HCT116 (cell line): ENCODE measurements at regions not wholly inside any gene's neighbourhood (a gene's known extent, or its start where the extent isn't known, plus 50 kb on each side); places are given as distances from the start of the nearest gene placed in this dataset.
A peak's percentile ranks its signal among the peaks of the same experiment; 100 is the strongest.

Experiments used
- ATAC-seq: fragments of 200-7000 bp; cut with Tn5 transposase; 2 replicates; pipeline ENCODE4 v1.9.1; 2020; ENCODE audit warnings: mild to moderate bottlenecking, moderate library complexity
- BruUV-seq: library from RNA; stranded (reverse); fragments of 400-500 nt; replicated peaks from 2 replicates; lab custom pipeline; 2021; lab: Mats Ljungman, UMichigan
- CTCF ChIA-PET: fragments of 300-600 bp; sonication (Branson Sonifier 250); formaldehyde crosslinking; loops from one replicate; lab custom pipeline; 2021; ENCODE audit warnings: antibody characterized with exemption; lab: Charles Lee
- POLR2A ChIA-PET: fragments of 300-600, 350-600 bp; sonication (Branson Sonifier 250); formaldehyde crosslinking; loops from one replicate; lab custom pipeline; 2021; ENCODE audit warnings: antibody characterized with exemption; lab: Charles Lee
- RAD21 ChIA-PET, 2 experiments: fragments of 300-600 bp; sonication (Branson Sonifier 250); formaldehyde crosslinking; loops; one replicate each; lab custom pipeline; 2023; ENCODE audit warnings: low total read pairs in 2 of 2; ENCODE audit not compliant: uncharacterized antibody in 2 of 2, unreplicated experiment in 2 of 2, low non-redundant PET in 1 of 2; lab: Charles Lee
- DNase-seq: peaks from one replicate; pipeline ENCODE4 v3.0.0-alpha.2; 2010; ENCODE audit warnings: low read depth, low spot score
- H2AFZ ChIP-seq: fragments of 200-600 bp; shearing (Covaris generic), sonication (generic); 2 replicates; pipeline ENCODE4 v1.6.1; 2017; ENCODE audit warnings: low read depth, mixed run types, mixed read lengths, antibody characterized with exemption, low read length; ENCODE audit not compliant: poor library complexity, severe bottlenecking
- H3K27ac ChIP-seq: 2 replicates; pipeline ENCODE4 v1.5.1; 2012; ENCODE audit warnings: low read depth, low read length
- H3K27me3 ChIP-seq: fragments of 200-600 bp; sonication (generic); 2 replicates; pipeline ENCODE4 v1.6.1; 2016; ENCODE audit warnings: mixed run types, low read length, mixed read lengths; ENCODE audit not compliant: insufficient read depth
- H3K36me3 ChIP-seq, 2 experiments: fragments of 200-500 bp in 1 of 2; fragments of 200-600 bp in 1 of 2; sonication (Bioruptor generic) in 1 of 2; sonication (generic) in 1 of 2; 2 replicates each; pipeline versions ENCODE4 v1.5.1 to v1.6.1; 2014 to 2016; ENCODE audit warnings: low read length in 2 of 2, inconsistent platforms in 1 of 2, mixed read lengths in 1 of 2, mixed run types in 1 of 2; ENCODE audit not compliant: insufficient read depth in 2 of 2, control insufficient read depth in 1 of 2
- H3K4me1 ChIP-seq, 2 experiments: fragments of 200-600 bp in 1 of 2; sonication (generic) in 1 of 2; 2 replicates each; pipeline versions ENCODE4 v1.5.1 to v1.6.1; 2012 to 2017; ENCODE audit warnings: low read length in 2 of 2, inconsistent platforms in 1 of 2, mild to moderate bottlenecking in 1 of 2, mixed read lengths in 1 of 2, mixed run types in 1 of 2, moderate library complexity in 1 of 2; ENCODE audit not compliant: insufficient read depth in 2 of 2, control insufficient read depth in 1 of 2
- H3K4me2 ChIP-seq: fragments of 200-600 bp; sonication (generic); 2 replicates; pipeline ENCODE4 v1.6.1; 2017; ENCODE audit warnings: mixed run types, low read length, mixed read lengths
- H3K4me3 ChIP-seq, 2 experiments: fragments of 200-600 bp in 1 of 2; sonication (generic) in 1 of 2; replicated peaks in 1 of 2; 2 replicates each; pipeline ENCODE4 v1.5.1; 2011 to 2016; ENCODE audit warnings: low read length in 2 of 2, control low read depth in 1 of 2, low read depth in 1 of 2, mild to moderate bottlenecking in 1 of 2, mixed read lengths in 1 of 2, mixed run types in 1 of 2
- H3K79me2 ChIP-seq: fragments of 200-600 bp; sonication (generic); 2 replicates; pipeline ENCODE4 v1.6.1; 2017; ENCODE audit warnings: mild to moderate bottlenecking, mixed run types, low read length, moderate library complexity, mixed read lengths; ENCODE audit not compliant: insufficient read depth
- H3K9ac ChIP-seq: fragments of 200-600 bp; sonication (generic); 2 replicates; pipeline ENCODE4 v1.6.1; 2016; ENCODE audit warnings: low read length, mixed read lengths
- H3K9me2 ChIP-seq: fragments of 200-600 bp; sonication (generic), shearing (Covaris generic); 2 replicates; pipeline ENCODE4 v1.6.1; 2017; ENCODE audit warnings: mixed run types, mild to moderate bottlenecking, moderate library complexity; ENCODE audit not compliant: insufficient read depth
- H3K9me3 ChIP-seq, 2 experiments: fragments of 200-500 bp in 1 of 2; fragments of 200-600 bp in 1 of 2; sonication (Bioruptor generic) in 1 of 2; sonication (generic) in 1 of 2; 2 replicates each; pipeline ENCODE4 v1.6.1; 2014 to 2017; ENCODE audit warnings: low read length in 2 of 2, mixed read lengths in 2 of 2, inconsistent platforms in 1 of 2, low read depth in 1 of 2, mild to moderate bottlenecking in 1 of 2, mixed run types in 1 of 2, moderate library complexity in 1 of 2; ENCODE audit not compliant: control insufficient read depth in 1 of 2, insufficient read depth in 1 of 2
- H4K20me1 ChIP-seq: fragments of 200-600 bp; sonication (generic), shearing (Covaris generic); 2 replicates; pipeline ENCODE4 v1.6.1; 2017; ENCODE audit warnings: mixed run types, mild to moderate bottlenecking, moderate library complexity; ENCODE audit not compliant: insufficient read depth
- CBX3 ChIP-seq: IDR thresholded peaks from 2 replicates; pipeline ENCODE4 v1.6.1; 2012; ENCODE audit warnings: low read depth
- EGR1 ChIP-seq: IDR thresholded peaks from 2 replicates; pipeline ENCODE4 v1.6.1; 2012; ENCODE audit warnings: low read depth
- ELF1 ChIP-seq: IDR thresholded peaks from 2 replicates; pipeline ENCODE4 v1.6.1; 2012; ENCODE audit warnings: low read depth, borderline replicate concordance
- EZH2phosphoT487 ChIP-seq: fragments of 200-600 bp; IDR thresholded peaks from 2 replicates; pipeline ENCODE4 v1.6.1; 2018; ENCODE audit warnings: antibody characterized with exemption, borderline replicate concordance
- JUND ChIP-seq: IDR thresholded peaks from 2 replicates; pipeline ENCODE4 v1.6.1; 2012
- POLR2A ChIP-seq: IDR thresholded peaks from 2 replicates; pipeline ENCODE4 v1.7.0; 2011; ENCODE audit warnings: borderline replicate concordance; ENCODE audit not compliant: insufficient read depth, insufficient read length; ENCODE audit errors: extremely low read depth
- POLR2AphosphoS5 ChIP-seq: IDR thresholded peaks from 2 replicates; pipeline ENCODE4 v1.6.1; 2011; ENCODE audit warnings: mild to moderate bottlenecking, low read depth, low read length, moderate library complexity
- SRF ChIP-seq: IDR thresholded peaks from 2 replicates; pipeline ENCODE4 v1.6.1; 2012; ENCODE audit warnings: low read depth
- YY1 ChIP-seq: IDR thresholded peaks from 2 replicates; pipeline ENCODE4 v1.6.1; 2011; ENCODE audit warnings: low read length, low read depth, moderate library complexity, mild to moderate bottlenecking; ENCODE audit not compliant: insufficient replicate concordance; ENCODE audit errors: extremely low read depth
- ZNF274 ChIP-seq: fragments of 200-500 bp; sonication (Bioruptor generic); IDR thresholded peaks from 2 replicates; pipeline ENCODE4 v1.6.1; 2014; ENCODE audit warnings: mild to moderate bottlenecking, low read depth, low read length, inconsistent platforms
- intact Hi-C: fragments of 100-400 bp; cut with micrococcal nuclease; formaldehyde crosslinking; loops from 2 replicates; pipeline ENCODE4 v1.10.0; 2022
- TF ChIP-seq, protein P1 (sequence below), 3 experiments: fragments of 200-600 bp in 1 of 3; sonication (generic) in 1 of 3; IDR thresholded peaks in 2 of 3; conservative IDR thresholded peaks in 1 of 3; 2 replicates each; pipeline ENCODE4 v1.5.1; 2012 to 2017; ENCODE audit warnings: low read depth in 2 of 3, low read length in 2 of 3, antibody characterized with exemption in 1 of 3, borderline replicate concordance in 1 of 3, control low read depth in 1 of 3, mild to moderate bottlenecking in 1 of 3, mixed read lengths in 1 of 3, mixed run types in 1 of 3, moderate library complexity in 1 of 3; ENCODE audit not compliant: insufficient read depth in 1 of 3
- TF ChIP-seq, protein P2 (sequence below): IDR thresholded peaks from 2 replicates; pipeline ENCODE4 v1.6.1; 2012; ENCODE audit warnings: low read depth

DNA sequence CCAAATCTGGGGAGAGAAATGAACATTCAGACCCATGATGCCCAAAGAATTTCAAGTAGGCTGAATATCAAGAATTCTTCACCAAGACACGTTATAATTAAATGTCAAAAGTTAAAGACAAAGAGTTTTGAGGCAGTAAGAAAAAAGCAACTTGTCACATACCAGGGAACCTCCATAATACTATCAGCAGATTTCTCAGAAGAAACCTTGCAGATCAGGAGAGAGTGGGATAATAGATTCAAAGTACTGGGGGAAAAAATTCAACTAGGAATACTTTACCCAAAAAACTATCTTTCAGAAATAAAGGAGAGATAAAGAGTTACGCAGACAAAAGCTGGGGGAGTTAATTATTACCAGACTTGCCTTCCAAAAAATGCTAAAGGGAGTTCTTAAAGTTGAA is 516.0 kb downstream of the CETN3 start:
- Histone ChIP-seq H3K4me2 (no peak overlapping the region), H4K20me1 (no peaks in the 10 kb centered on the region), H3K9ac (no peak overlapping the region), H3K79me2 (no peaks in the 10 kb centered on the region), H3K27ac (no peak overlapping the region), H2AFZ (no peak overlapping the region), H3K9me3 (no peaks in the 10 kb centered on the region), H3K4me3 (no peak overlapping the region), H3K27me3 (no peaks in the 10 kb centered on the region), H3K36me3 (no peaks in the 10 kb centered on the region), H3K9me2 (no peaks in the 10 kb centered on the region), H3K4me1 (no peaks in the 10 kb centered on the region)
- no TSS peak for BruUV-seq
- ATAC-seq (no peak), DNase-seq (no peak)
- ChIA-PET RAD21 (no interaction called here), POLR2A (no interaction called here), CTCF (no interaction called here)
- TF ChIP-seq, protein P1, sequence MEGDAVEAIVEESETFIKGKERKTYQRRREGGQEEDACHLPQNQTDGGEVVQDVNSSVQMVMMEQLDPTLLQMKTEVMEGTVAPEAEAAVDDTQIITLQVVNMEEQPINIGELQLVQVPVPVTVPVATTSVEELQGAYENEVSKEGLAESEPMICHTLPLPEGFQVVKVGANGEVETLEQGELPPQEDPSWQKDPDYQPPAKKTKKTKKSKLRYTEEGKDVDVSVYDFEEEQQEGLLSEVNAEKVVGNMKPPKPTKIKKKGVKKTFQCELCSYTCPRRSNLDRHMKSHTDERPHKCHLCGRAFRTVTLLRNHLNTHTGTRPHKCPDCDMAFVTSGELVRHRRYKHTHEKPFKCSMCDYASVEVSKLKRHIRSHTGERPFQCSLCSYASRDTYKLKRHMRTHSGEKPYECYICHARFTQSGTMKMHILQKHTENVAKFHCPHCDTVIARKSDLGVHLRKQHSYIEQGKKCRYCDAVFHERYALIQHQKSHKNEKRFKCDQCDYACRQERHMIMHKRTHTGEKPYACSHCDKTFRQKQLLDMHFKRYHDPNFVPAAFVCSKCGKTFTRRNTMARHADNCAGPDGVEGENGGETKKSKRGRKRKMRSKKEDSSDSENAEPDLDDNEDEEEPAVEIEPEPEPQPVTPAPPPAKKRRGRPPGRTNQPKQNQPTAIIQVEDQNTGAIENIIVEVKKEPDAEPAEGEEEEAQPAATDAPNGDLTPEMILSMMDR (IDR thresholded peaks at IDR 0.05 in 2 of 3, conservative IDR thresholded peaks at IDR 0.05 in 1 of 3; ENCODE audit: borderline replicate concordance in 1 of 3, insufficient read depth in 1 of 3, low read depth in 2 of 3, low read length in 2 of 3) = no peak
- peak; percentile 65; the same call in 1 of the 2 replicates for TF ChIP-seq CBX3
- intact Hi-C loops = no loop called here

DNA sequence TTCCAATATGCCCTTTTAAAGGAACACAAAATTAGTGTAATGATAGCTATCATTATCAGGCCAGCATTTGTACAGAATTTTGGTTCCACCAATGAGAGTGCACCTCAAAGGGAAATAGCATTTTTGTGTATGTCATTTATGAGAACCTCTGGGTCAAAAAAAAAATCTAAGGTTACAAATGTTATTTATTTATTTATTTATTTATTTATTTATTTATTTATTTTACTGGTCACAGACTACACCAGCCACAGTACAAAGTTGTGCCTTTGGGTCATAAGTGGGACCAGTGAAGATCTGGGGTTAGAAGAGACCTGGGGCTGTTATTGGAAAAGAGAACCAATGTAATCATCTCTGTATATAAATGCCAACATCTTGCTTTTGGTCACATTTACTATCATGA is 523.9 kb downstream of the CETN3 start:
- ATAC-seq (no peak), DNase-seq (no peak)
- Histone ChIP-seq H3K36me3 (no peaks in the 10 kb centered on the region), H2AFZ (no peak overlapping the region), H3K4me1 (no peaks in the 10 kb centered on the region), H4K20me1 (no peaks in the 10 kb centered on the region), H3K9me3 (no peaks in the 10 kb centered on the region), H3K9ac (no peak overlapping the region), H3K79me2 (no peaks in the 10 kb centered on the region), H3K27ac (no peak overlapping the region), H3K4me2 (no peak overlapping the region), H3K4me3 (no peak overlapping the region), H3K27me3 (no peaks in the 10 kb centered on the region), H3K9me2 (no peaks in the 10 kb centered on the region)
- ChIA-PET RAD21 (no interaction called here), POLR2A (no interaction called here), CTCF (no interaction called here)
- no TSS peak for BruUV-seq
- TF ChIP-seq YY1 (no peak), SRF (no peak), ZNF274 (no peak), POLR2A (no peak), JUND (no peak), EGR1 (no peak), ELF1 (no peak), POLR2AphosphoS5 (no peak), EZH2phosphoT487 (no peak)
- TF ChIP-seq, protein P2, sequence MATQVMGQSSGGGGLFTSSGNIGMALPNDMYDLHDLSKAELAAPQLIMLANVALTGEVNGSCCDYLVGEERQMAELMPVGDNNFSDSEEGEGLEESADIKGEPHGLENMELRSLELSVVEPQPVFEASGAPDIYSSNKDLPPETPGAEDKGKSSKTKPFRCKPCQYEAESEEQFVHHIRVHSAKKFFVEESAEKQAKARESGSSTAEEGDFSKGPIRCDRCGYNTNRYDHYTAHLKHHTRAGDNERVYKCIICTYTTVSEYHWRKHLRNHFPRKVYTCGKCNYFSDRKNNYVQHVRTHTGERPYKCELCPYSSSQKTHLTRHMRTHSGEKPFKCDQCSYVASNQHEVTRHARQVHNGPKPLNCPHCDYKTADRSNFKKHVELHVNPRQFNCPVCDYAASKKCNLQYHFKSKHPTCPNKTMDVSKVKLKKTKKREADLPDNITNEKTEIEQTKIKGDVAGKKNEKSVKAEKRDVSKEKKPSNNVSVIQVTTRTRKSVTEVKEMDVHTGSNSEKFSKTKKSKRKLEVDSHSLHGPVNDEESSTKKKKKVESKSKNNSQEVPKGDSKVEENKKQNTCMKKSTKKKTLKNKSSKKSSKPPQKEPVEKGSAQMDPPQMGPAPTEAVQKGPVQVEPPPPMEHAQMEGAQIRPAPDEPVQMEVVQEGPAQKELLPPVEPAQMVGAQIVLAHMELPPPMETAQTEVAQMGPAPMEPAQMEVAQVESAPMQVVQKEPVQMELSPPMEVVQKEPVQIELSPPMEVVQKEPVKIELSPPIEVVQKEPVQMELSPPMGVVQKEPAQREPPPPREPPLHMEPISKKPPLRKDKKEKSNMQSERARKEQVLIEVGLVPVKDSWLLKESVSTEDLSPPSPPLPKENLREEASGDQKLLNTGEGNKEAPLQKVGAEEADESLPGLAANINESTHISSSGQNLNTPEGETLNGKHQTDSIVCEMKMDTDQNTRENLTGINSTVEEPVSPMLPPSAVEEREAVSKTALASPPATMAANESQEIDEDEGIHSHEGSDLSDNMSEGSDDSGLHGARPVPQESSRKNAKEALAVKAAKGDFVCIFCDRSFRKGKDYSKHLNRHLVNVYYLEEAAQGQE = no peak
- TF ChIP-seq, protein P1 (IDR thresholded peaks at IDR 0.05 in 2 of 3, conservative IDR thresholded peaks at IDR 0.05 in 1 of 3; ENCODE audit: borderline replicate concordance in 1 of 3, insufficient read depth in 1 of 3, low read depth in 2 of 3, low read length in 2 of 3) = no peak
- intact Hi-C loops = no loop called here
